Renal cortex interstitium (tissue), 11 donors: ENCODE measurements at regions not wholly inside any gene's neighbourhood (a gene's known extent, or its start where the extent isn't known, plus 50 kb on each side); places are given as distances from the start of the nearest gene placed in this dataset.
A peak's percentile ranks its signal among the peaks of the same experiment; 100 is the strongest.

Experiments
- DNase-seq, 11 donors: peaks; one replicate each; pipeline ENCODE4 v3.0.0-alpha.2; 2013; ENCODE audit warnings: low read depth in 9 of 11, low spot score in 4 of 11; ENCODE audit errors: extremely low read depth in 1 of 11

DNA sequence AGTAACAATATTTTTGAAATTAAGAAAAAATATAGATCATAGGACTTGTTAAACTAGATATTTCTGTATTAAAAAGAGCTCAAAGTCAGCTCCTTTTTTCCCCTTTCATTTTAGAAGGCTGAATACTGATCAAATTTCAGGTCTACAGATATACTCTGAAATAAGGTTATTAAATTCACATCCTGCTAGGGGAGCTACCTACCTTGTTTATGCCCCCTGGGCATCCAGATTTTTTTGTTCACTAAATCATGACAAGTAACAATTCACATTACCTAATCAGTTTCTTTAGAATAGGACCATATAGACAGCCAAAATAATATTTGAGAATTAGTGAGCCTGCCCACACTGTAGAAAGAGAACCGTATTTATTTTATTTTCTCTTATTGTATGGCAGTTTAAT is 276.2 kb downstream of the USP25 start:
- no peak for DNase-seq

DNA sequence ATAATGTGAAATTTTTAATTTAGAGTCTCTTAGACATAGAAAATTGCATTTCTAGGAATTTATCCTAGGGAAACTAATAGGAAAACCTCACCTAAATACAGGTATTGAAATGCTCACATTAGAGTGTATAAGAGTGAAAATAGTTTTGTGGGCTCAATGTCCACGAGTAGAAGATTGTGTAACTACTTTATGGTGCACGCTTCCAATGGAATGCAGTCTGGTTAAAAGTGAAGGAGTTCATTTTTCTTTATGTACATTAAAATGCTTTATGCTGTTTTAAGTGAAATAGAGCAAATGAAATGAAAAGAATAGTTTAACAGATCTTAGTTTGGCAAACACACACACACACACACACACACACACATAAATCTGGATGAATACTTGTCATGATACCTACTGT is 278.2 kb downstream of the USP25 start:
- no peak for DNase-seq

- no peak for DNase-seq
Measured at GRCh38 chr21:16011719-16012118, 281.9 kb downstream of the USP25 start.

DNA sequence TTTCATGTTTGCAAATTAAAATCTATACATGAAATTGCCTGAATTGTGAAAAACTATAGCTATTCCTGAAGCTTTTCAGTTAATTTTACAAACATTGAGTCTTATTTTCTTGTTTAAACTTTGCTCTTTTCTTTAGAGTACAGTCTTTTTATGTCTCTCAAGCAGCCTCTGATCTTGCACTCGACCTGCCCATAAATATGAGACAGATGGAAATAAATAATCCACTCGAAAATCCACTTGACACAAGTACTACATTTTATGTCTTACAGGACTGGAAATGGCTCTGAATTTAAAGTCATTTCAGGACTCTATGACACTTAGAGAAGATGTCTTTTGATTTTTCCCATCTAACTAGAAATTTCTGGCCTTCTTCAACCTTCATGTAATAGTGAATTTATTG is 283.8 kb downstream of the USP25 start:
- peak in 1 of 11 donors; percentile 5 for DNase-seq

- DNase-seq: no peak
Measured at GRCh38 chr21:16020878-16021277, 291.1 kb downstream of the USP25 start.

- DNase-seq: no peak
Measured at GRCh38 chr21:16022116-16022515, 292.3 kb downstream of the USP25 start.

- no peak for DNase-seq
Measured at GRCh38 chr21:16022921-16023320, 293.1 kb downstream of the USP25 start.

GRCh38 chr21:16028142-16028541 is 298.4 kb downstream of the USP25 start:
- no peak for DNase-seq

DNA sequence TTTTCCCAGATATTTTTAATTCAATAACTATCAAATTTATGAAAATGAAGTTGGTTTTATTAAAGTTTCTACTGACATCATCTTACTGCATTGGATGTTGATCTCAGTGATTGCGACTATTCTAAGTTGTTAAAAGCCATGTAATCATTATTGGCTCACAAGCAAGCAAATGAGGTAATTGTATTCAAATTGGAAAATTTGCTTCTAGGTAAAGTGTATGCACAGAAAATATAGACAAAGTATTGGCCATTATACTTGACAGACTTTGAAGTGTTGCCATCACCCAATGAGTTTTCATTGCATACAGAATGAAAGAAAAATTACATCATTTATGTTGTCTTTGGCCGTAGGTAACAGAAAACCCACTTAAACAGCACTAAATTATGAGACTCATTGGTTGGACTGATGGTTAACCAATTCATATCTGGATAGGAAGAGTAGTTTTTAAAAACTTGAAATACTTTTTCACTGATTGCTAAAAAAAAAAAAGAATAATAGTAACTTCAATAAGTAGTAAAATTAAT is 299.2 kb downstream of the USP25 start:
- no peak for DNase-seq

DNA sequence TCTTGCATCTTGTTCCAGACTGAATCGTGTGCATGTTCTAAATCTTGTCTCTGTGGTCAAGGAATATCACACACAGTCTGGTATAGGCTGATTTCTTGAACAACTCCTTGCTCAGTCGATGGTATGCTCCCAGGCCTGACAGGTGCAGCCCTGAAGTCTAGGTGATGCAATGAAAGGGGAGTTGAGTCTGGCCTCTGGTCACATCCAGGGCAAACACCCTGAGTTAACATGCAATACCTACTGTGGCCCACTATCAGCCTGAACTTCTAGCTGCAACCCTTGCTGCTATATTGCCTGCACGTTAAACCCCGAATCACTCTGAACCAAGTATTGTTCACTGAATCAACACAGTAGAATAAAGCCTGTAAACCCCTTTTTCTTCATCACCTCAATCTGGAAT is 303.4 kb downstream of the USP25 start:
- no peak for DNase-seq

- no peak for DNase-seq
Measured at GRCh38 chr21:16034446-16035190, 304.8 kb downstream of the USP25 start.

- no peak for DNase-seq
Measured at GRCh38 chr21:16037421-16037955, 307.7 kb downstream of the USP25 start.

GRCh38 chr21:16040601-16041000 is 310.8 kb downstream of the USP25 start:
- no peak for DNase-seq

DNA sequence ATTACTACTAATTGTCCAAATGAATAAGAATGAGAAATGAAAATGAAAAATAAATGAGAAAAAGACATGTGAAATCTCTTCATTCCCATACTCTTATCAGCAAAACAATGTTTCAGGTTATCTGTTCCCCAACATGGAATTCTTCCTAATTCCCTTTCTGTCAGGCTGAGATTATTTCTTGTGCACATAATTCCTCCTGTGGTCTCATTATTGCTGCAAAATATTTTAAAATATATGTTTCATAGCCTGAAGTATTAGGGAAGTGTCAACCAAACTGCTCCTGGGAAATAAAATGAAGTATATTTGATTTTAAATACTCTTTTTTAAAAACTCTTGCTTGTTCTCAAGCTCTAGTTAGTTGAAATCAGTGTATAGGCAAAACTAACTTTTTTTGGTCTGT is 314.9 kb downstream of the USP25 start:
- no peak for DNase-seq

- DNase-seq: no peak
Measured at GRCh38 chr21:16046656-16047330, 317.0 kb downstream of the USP25 start.

DNA sequence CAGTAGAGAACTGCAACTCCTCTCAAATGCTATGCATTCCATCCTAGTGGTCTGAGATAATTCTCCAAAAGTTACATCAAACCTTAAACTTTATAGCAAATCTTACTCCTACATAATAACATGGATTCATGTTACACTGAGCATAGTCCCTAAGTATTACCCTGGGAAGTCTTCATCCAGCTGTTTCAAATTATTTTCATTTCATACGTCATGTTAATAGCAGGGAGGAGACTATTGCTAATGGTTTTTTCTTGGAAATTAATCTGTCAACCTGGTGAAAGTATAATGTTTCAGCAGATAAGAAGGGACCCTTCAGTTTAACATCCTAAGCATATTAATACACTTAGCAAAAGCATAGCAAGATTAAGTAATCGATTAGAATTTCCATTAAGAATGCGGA is 318.1 kb downstream of the USP25 start:
- DNase-seq: peak in 9 of 11 donors; percentile 3 to 33 (median 17)

GRCh38 chr21:16055014-16055413 is 325.2 kb downstream of the USP25 start:
- no peak for DNase-seq

- DNase-seq: no peak
Measured at GRCh38 chr21:16058896-16059295, 329.1 kb downstream of the USP25 start.

DNA sequence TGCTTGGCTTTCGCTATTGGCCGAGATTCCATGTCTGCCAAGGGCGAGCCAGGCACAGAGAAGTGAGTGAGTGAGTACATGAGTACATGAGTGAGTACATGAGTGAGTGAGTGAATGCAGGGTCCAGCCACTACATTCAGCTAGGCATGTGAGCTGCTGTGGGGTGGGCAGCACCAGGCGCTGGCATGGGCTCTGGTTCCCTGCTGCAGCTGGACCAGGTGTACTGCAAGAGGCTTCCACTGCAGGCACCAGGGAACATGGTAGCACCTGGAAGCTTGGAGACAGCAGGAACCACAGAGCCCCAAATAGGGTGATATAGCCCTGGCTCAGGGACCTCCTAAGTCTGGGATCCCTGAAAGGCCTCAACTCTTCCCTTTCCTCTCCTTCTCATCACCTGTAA is 330.2 kb downstream of the USP25 start:
- DNase-seq: no peak

- DNase-seq: no peak
Measured at GRCh38 chr21:16061194-16061593, 331.4 kb downstream of the USP25 start.
